ENCODE measurements at regions not wholly inside any gene's neighbourhood (a gene's known extent, or its start where the extent isn't known, plus 50 kb on each side); places are given as distances from the start of the nearest gene placed in this dataset.

DNA sequence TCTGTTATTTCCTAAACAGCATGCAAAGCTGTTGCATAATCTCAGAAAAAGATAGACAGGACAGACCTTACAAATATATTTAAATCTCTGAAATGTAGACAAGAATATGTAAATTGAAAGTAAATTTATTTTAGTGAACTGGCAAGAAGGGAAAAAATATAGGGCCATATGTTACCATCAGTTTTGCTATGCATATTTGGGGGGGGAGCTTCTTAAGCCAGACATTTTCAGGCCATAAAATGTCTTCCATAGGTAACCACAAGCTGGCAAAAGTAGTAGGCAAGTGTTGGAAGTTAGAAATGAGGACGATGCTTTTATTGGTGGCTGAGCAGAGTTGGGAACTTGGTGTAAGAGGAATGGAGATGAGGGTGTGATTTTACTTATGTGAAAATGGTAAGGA lies 272.0 kb upstream of the CXXC4 start:
- DNase-seq (ENCODE audit: low read depth in 4 of 4, low spot score in 1 of 4) = no peak

DNA sequence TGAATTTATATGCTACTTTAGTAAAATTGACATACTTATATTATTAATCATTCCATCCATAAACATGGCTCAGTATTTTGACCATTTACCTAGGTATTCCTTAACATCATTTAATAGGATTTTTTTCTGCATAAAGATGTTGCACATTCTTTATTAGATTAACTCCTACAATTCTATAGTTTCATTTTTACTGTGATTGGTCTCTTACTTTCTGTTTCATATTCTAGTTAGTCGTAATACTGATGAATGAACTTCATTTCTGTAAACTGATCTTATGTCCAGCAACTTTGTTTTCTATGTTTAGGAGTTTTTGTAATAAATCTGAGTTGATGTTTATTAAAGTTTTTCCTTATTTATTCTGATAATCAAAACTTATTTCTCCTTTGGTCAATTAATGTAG lies 278.2 kb upstream of the CXXC4 start:
- DNase-seq (ENCODE audit: low read depth in 4 of 4, low spot score in 1 of 4) = no peak

DNA sequence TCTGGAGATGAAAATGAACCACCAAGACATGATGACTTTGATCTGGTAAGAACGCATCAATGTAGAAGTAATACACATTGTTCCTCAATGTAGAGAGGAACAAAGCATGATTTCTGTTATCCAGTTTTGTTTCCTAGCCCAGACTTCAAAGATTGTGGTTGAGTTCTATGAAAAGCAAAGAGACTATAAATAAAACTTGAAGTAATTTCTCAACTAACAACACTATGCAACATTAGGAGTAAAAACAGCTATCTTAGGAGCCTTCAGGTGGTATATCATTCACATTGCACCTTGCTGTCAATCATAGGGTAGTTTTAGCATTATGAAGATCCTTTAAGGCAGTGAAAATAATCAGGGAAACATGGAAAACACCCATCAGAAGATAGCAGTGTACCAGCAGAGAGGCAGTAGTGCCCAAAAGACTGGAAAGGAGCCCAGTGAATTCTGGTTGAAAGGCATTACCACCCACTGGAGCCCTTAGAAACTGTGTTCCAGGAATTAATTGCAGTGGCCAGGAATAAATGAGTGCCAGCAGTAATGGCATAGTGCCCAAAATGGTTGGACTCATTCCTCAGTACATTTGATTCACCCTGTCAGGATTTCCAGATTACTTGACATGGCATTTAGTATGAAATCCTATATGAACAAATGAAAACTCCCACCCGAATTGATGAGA lies 300.7 kb upstream of the CXXC4 start:
- DNase-seq (ENCODE audit: low read depth in 4 of 4, low spot score in 1 of 4) = no peak

DNA sequence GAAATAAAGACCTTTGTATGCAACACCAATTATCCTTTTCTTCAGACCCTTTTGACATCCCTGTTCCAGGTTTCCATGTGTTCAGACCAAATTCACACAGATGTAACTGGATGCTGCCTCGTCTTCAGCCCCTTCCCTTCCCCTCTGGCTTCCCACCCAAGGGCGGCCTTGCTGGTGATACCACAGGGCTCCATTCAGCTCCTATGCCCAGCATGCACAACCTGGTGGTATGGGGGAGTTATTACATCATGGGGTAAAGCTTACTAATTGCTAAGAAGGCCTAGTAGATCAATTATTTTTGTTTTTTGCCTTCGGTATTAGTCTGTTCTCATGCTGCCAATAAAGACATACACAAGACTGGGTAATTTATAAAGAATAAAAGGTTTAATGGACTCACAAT lies 317.0 kb upstream of the CXXC4 start:
- no peak for DNase-seq (ENCODE audit: low read depth in 4 of 4, low spot score in 1 of 4)

DNA sequence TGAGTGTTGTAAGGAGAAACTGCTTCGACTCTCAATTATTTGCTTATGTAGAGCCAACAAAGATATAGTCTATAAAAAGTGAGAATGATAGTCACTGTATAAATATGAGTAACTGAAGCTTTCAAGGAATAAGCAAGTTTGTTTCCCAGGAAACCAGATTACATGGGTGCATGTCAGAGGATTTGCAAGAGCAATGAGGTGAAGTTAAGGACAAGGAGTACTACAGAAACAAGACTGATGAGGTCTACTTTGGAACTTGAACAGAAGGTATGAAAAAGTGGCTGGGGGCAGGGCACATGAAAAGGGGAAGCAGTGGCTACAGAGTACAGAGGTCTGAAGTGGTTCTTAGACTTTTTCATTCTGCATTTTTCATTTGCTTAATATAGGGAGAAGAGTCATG lies 321.0 kb upstream of the CXXC4 start:
- no peak for DNase-seq (ENCODE audit: low read depth in 4 of 4, low spot score in 1 of 4)

DNA sequence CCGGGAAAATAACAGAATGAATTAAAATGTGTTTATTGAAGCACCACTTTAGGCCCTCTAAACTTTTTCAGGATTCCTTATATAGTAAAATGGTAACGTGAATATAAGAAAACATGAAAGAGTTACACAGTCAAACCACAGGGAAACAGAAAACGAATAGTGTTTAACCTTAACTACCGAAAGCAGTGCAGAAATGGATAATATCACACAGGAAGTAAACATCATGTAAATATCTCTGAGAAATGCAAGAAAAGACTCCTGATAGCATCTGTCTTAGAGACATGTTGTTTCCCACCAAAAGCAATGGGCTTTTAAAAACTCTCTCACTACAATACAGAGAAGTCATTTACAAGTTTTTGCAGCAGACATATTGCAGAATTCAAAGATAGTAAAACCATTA lies 323.9 kb upstream of the CXXC4 start:
- DNase-seq (ENCODE audit: low read depth in 4 of 4, low spot score in 1 of 4) = no peak

DNA sequence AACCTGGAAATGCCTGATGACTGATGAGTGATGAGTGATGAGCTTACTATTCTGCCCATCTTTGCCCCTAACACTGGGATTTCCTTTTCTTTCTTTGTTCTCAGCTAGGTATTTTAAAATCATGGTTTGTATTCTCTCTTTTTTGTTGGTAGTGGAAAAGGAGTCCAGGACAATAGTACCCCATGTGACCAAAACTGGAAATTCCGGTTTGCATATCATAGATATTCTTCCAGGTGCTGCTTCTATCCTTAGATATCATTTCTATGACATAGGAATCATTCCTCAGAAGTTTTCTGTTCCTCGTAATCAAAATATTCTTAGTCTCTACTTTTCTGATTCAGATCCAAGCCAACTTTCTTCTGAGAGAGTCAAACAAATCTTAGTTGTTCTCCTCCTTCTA lies 320.5 kb upstream of the TET2 start:
- no peak for DNase-seq (ENCODE audit: low read depth in 4 of 4, low spot score in 1 of 4)

DNA sequence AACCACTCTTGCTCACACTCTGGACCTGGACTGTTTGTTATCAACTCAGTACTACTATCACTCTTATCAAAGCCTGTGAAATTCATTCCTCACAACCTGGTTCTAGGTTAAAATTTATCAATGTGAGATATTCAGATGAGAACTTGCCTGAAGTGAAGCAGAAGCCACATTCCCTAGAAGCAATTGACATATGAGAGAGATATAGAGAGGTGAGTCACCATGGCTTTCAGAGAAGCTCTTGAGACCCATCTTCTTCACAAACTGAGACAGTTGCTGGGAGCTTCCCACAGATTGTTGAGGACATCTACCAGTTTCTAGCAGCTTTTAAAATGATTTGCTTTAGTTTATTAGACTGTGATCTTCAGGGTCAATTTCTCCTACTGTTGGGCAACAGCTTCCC lies 316.9 kb upstream of the TET2 start:
- no peak for DNase-seq (ENCODE audit: low read depth in 4 of 4, low spot score in 1 of 4)

DNA sequence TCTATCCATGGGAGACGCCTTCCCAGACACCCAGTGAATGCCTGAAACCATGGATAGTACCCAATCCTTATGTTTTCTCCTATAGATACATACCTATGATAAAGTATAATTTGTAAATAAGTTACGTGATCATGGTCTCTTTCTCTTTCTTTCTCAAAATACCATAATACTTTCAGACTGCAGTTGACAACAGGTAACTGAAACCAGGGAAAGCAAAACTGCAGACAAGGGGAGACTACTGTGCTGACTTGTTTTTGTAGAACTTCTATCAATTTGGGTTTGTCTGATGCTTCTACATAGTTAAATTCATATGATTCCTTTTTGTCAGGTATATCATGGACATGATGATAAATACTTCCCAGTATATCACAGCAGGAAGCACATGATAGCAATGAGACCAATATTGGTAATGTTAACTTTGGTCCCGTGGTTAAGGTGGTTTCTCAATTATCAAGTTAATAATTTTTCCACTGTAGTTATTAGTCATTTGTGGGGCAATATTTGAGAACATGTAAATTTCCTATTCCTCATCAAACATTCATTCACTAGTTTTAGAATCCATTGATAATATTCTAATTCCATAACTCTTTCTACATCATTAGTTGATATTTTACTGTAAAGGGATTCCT lies 298.0 kb upstream of the TET2 start:
- DNase-seq (ENCODE audit: low read depth in 4 of 4, low spot score in 1 of 4) = no peak

DNA sequence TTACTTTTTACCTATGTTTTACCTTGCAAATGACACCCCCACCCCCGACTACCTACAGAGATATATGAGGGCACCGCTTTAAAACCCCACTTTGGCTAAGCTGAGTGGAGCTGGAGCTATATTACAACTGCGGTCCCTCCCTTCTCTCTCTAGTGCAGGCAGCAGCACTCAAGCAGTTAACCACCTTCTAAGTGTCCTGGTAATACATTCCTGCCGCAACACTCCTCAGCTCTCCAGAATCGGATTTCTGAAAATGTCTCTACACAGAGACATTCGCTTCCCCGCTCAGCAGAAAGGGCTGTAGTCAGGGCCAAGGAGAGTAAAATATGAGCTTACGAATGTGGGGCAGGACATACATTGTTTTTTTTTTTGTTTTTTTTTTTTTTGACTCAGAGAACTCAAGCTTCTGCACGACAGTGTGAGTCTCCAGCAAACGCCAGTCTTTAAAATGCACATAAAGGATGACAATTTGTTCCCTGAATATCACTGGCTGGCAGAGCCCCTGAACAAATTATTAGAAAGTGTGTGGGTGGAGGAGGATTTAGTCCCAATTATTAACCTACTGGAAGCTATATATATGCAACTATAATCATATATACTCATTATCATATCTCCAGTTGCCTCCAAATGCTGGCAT lies 287.0 kb upstream of the TET2 start:
- no peak for DNase-seq (ENCODE audit: low read depth in 4 of 4, low spot score in 1 of 4)

DNA sequence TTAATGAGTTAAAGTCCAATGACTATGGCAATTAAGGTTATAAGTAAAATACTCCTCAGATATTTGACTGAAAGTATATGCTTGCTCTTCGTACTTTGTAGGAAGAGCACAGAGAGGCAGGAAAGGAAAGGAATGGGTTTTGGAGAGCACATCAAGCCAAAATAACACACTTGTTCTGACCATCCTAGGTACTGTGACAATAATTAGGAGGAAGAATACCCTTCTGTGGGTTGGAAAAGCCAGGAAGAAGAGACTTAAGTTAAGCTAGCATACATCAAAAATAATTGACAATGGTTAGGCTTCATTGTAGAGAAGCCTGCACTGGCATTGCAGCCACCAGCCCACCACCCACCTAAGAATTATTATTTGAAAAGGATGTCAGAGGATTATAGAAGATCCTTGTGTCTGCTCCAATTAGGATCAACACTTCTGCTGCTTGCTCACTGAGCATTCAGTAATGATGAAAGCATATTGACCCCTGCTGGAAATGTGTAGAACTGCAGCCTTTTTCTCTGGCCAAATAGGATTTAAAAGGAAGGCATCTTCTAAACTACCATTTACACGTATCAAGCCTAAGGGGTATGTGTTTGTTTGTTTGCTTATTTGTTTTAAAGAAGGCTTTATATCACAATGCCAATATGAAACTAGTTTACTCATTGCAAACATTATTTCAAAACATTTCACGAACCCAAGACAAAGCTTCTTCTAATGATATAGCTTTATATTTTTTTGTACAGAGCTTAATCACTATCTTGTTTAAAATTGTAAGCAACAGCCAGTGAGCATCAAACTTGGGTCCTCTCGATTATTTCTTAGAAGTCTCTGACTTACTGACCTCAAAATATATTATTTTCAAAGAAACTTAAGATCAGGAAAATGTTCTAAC lies 286.2 kb upstream of the TET2 start:
- DNase-seq (ENCODE audit: low read depth in 4 of 4, low spot score in 1 of 4) = peak; percentile 4 to 16 (median 9)

DNA sequence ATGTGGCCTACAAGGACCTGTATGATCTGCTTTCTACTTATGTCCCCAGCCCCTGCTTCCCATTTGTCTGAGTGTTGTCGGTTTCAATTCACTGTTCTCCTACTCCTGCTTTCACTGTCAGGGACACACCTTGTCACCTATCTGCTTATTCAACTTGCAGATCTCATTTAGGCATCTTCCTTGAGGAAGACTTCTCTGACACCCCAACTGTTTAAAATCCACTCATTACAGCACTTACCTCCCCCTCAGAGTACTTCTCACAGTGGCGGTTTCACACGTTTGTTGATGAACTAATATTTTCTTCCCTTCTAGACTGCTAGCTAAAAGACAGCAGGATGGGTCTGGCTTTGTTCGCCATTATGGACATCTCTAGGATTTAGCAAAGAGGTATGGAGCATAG lies 279.9 kb upstream of the TET2 start:
- DNase-seq (ENCODE audit: low read depth in 4 of 4, low spot score in 1 of 4) = no peak

DNA sequence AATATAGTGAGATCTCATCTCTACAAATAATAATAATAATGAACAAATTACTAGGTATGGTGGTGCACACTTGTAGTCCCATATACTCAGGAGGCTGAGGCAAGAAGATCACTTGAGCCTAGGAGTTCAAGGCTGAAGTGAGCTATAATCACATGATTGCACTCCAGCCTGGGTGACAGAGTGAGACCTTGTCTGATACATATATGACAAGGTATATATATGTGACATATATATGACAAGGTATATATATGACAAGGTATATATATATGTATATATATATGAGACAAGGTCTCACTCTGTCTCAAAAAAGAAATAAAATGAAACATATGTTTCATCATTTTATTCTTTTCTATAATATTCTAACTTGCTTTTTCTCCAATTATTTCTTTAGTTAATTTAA lies 278.1 kb upstream of the TET2 start:
- DNase-seq (ENCODE audit: low read depth in 4 of 4, low spot score in 1 of 4) = no peak

DNA sequence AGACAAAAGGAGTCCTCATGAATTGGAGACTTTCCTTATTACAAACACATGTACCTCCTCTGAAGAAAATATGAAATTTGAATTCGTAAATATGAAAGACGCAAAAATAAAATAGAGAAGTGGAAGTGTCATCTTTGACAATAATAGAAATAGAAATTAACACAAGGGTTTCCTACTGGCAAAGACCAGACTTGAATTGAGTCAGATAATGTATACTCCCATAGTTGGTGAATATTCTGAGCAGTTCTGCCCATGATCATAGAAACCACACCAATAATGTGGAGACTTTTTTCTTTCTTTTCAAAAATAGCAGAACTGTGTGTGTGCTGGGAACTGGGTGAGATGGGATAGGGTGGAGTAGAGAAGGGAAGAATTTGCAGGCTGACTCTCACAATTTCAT lies 277.7 kb upstream of the TET2 start:
- no peak for DNase-seq (ENCODE audit: low read depth in 4 of 4, low spot score in 1 of 4)

DNA sequence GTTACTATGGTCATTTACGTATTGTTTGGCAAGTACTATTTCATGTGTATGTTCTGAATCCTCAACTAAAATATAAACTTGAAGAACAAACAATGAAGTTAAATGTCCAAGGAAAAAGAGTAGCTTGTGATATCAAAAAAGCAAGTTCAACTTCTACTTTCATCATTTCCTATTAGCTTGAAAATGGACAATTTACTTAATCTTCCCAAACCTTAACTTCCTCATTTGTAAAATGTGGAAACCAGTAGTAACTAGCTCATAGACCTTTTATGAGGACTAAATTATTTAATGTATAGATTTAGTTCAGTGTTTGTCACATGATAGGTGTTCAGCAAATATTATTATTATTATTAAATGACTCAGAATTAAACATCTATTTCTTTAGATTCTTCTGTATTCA lies 276.8 kb upstream of the TET2 start:
- DNase-seq (ENCODE audit: low read depth in 4 of 4, low spot score in 1 of 4) = no peak

DNA sequence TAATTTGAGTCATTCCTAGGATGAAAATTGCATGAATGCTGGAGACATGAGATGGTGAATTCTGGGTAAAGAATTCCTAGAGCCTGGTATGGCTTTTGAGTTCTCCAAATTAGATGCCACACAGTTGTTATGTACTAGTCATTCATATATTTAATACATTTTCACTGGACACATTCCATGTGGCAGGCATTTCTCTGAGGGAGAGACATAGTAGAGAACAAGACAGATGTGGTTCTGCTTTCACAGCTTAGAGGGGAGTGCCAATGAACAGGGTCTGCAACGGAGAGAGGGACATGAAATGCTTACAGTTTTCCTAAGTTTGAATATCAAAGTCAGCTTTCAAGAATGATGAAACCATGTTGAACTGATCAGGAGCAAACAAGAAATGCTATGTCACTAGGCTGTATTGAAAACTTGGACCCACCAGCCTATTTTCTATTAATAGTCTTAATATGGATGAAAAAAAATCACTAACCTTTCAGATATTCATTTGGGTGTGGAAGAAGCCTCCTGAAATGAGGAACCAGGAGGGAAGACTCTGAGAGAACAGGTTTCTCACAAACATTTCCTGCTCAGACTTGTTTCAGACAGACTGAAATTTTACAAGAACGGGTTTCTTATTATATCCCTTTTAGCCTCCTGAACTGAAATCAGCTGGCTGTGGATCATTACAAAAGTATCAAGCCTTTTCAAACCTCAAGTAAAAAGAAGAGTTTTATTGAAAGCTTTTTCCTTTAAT lies 276.0 kb upstream of the TET2 start:
- no peak for DNase-seq (ENCODE audit: low read depth in 4 of 4, low spot score in 1 of 4)

DNA sequence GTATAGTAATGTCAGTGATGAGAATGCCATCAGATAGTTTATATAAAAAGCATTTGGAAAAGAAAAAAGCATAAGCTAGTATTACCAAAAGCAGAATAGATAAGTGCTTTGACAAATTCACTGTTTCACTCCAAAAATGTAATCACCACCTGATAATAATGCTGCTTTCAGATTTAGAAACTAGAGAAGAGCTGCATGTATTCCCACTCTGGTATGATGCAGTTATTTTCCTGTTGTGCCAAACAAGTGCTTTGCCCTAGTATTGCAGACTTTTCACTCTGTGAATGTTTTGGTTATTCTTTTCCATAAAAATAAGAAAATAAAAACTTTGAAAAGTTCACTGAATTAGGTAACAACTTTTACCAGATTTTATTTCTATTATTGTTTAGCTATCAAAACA lies 267.7 kb upstream of the TET2 start:
- no peak for DNase-seq (ENCODE audit: low read depth in 4 of 4, low spot score in 1 of 4)

DNA sequence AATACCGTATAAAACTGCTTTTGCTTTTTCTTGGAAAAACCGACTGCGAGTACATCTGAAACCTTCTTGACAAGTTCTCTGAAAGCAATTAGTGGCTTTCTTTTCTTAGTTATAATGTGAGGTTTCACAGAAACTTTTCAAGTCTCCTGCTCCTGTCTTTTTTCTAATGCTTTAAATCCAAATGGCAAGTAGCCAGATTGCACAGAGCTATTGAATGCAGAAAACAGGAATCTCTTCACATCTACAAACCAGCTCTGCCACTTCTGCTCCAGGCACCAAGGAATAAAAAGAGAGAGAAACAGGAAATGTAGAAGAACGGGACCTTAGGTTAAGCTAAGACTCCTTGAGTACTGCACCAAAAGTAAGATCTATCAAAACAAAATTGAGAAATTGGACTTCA lies 267.3 kb upstream of the TET2 start:
- DNase-seq (ENCODE audit: low read depth in 4 of 4, low spot score in 1 of 4) = no peak

DNA sequence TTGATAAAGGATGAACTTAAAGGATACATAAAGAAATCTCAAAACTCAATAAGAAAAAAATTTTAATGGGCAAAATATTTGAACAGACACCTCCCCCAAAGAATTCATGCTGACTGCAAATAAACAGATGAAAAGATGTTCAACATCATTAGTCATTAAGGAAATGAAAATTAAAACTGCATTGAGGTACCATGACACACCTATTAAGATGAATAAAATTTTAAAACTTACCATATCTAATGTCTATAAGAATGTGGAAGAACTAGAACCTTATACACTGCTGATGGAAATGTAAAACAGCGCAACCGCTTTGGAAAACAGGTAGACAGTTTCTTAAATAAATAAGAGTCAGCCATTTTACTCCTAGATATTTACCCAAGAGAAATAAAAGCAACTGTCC lies 266.8 kb upstream of the TET2 start:
- DNase-seq (ENCODE audit: low read depth in 4 of 4, low spot score in 1 of 4) = no peak

DNA sequence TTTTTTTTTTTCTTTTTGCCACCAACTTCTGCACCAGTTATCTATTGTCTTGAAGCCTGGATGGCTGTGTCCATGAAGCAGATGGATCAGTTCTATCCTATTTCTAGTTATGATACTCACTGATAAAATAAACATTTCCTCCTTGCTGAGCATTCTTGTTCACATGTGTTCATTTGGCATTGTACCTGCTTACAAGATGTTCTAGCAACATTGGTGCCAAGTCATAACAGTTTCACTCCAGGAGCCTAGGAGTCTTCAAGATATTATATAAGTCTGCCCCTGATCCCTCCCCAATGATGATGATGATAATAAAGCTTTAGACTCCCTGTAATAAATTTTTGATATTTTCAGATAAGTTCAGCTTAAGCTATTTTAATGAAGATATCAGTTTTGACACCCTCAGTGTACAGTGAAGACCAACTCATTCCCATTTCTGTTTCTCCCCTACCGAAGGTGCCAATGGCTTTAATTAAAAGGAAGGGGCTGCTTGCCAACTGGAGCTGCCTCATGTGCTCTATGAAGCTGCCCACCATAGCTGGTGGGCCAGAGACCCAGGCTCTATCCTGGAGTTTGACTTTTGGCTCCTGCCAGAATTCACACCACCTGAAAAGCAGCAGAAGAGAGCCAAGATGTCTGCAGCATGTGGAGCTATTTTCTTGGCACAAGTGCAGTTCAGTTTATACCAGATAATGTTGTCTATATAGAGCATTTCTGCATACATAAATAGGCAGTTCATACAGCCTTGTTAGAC lies 265.4 kb upstream of the TET2 start:
- DNase-seq (ENCODE audit: low read depth in 4 of 4, low spot score in 1 of 4) = no peak
